ENCODE measurements at regions not wholly inside any gene's neighbourhood (a gene's known extent, or its start where the extent isn't known, plus 50 kb on each side); places are given as distances from the start of the nearest gene placed in this dataset.

DNA sequence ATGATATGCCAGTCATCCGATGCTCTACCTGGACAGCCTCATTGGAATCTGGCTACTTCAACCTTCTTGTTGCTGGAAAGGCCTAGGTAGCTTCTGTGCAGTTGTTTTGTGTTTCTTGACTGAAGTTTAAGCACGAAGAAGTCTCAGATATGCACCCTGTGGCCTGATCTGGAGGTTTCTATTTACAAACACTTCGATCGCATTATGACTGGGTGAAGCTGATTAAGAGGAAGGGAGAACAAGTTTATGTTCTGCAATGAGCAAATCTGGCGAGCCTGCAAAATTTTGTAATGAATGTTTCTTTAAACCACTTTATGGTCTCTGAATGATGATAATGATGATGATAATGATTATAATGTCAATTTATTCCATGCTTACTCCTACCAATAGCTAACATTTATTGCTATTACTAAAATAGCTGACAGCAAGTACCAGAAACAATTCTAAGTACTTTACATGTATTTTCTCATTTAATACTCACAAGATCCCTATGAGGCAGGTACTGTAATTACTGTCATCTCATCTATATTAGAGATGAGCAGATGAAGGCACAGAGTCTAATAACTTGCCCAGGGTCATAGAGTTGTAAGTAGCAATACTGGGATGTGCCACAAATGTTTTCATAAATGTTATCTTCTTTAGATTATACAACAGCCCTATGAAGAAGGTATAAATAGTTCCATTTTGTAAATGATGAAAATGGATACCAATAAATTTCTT is 126.1 kb upstream of the UST start:
- intact Hi-C loops (cut with DNase I; ENCODE audit: low total_unique reads) (no loop called here), in situ Hi-C loops (cut with MboI; ENCODE audit: low pct_ligation_motif_present in 1 of 4, low pct_unique_long_range_greater_than_20kb in 1 of 4, low sequenced_read_pairs in 3 of 4) (no loop called here)
- no peak for DNase-seq
- no peaks in the 10 kb centered on the region for H3K4me1 ChIP-seq
- TF ChIP-seq POLR2AphosphoS5 (IDR thresholded peaks at IDR 0.05), result no peak
- no peak for TF ChIP-seq POLR2A (IDR thresholded peaks at IDR 0.05)
- TF ChIP-seq EP300 (IDR thresholded peaks at IDR 0.05; ENCODE audit: low read depth), result no peak
- TF ChIP-seq, protein P1, sequence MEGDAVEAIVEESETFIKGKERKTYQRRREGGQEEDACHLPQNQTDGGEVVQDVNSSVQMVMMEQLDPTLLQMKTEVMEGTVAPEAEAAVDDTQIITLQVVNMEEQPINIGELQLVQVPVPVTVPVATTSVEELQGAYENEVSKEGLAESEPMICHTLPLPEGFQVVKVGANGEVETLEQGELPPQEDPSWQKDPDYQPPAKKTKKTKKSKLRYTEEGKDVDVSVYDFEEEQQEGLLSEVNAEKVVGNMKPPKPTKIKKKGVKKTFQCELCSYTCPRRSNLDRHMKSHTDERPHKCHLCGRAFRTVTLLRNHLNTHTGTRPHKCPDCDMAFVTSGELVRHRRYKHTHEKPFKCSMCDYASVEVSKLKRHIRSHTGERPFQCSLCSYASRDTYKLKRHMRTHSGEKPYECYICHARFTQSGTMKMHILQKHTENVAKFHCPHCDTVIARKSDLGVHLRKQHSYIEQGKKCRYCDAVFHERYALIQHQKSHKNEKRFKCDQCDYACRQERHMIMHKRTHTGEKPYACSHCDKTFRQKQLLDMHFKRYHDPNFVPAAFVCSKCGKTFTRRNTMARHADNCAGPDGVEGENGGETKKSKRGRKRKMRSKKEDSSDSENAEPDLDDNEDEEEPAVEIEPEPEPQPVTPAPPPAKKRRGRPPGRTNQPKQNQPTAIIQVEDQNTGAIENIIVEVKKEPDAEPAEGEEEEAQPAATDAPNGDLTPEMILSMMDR (IDR thresholded peaks at IDR 0.05), result no peak
- no peaks in the 10 kb centered on the region for H3K36me3 ChIP-seq
- H3K27ac ChIP-seq, result no peak overlapping the region
- WGBS, 2 donors (ENCODE audit: low coverage in 1 of 2), result 49 to 66% methylated on average over 5 of the region's 5 CpGs
- H3K4me3 ChIP-seq, result no peak overlapping the region
- no peaks in the 10 kb centered on the region for H3K27me3 ChIP-seq
- H3K9me3 ChIP-seq, result no peaks in the 10 kb centered on the region

GRCh38 chr6:148625609-148626008 is 121.2 kb upstream of the UST start:
- 18 to 38% methylated on average over 2 of the region's 2 CpGs for WGBS, 2 donors (ENCODE audit: low coverage in 1 of 2)

DNA sequence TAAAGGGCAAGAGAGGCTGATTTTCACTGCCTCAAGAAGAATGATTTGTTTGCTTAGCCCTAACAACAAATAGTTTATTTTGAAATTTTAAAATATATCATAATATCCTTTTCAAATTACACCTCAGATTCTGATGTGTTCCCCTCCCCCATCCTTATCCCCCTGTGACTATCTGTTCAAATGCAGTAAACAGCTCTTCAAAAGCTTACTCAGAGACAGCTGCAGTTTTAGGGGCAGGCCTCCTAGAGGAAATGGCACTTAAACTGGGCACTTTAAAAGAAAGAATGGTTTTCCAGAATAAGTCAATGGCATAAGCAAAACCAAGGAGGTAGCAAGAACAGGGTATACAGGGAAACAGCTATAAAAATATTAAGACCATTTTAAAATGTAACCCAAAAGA is 118.6 kb upstream of the UST start:
- no peaks in the 10 kb centered on the region for H3K27me3 ChIP-seq
- no peaks in the 10 kb centered on the region for H3K36me3 ChIP-seq
- no peak overlapping the region for H3K4me3 ChIP-seq
- no peak for DNase-seq
- intact Hi-C loops (cut with DNase I; ENCODE audit: low total_unique reads), result no loop called here
- no peaks in the 10 kb centered on the region for H3K9me3 ChIP-seq
- in situ Hi-C loops (cut with MboI; ENCODE audit: low pct_ligation_motif_present in 1 of 4, low pct_unique_long_range_greater_than_20kb in 1 of 4, low sequenced_read_pairs in 3 of 4), result no loop called here
- no peak overlapping the region for H3K27ac ChIP-seq
- TF ChIP-seq POLR2A (IDR thresholded peaks at IDR 0.05) (no peak), EP300 (IDR thresholded peaks at IDR 0.05; ENCODE audit: low read depth) (no peak), POLR2AphosphoS5 (IDR thresholded peaks at IDR 0.05) (no peak)
- TF ChIP-seq, protein P1 (IDR thresholded peaks at IDR 0.05), result no peak
- peaks cover 0 to 4% (median 0%) of the 10 kb centered on the region in 4 donors for H3K4me1 ChIP-seq

More at GRCh38 chr6:148625609-148626008, 121.2 kb upstream of the UST start:
- in situ Hi-C loops (cut with MboI; ENCODE audit: low pct_ligation_motif_present in 1 of 4, low pct_unique_long_range_greater_than_20kb in 1 of 4, low sequenced_read_pairs in 3 of 4) (no loop called here), intact Hi-C loops (cut with DNase I; ENCODE audit: low total_unique reads) (no loop called here)
- no peak overlapping the region for H3K27ac ChIP-seq
- TF ChIP-seq, protein P1 (IDR thresholded peaks at IDR 0.05), result no peak
- TF ChIP-seq POLR2AphosphoS5 (IDR thresholded peaks at IDR 0.05), result no peak
- TF ChIP-seq EP300 (IDR thresholded peaks at IDR 0.05; ENCODE audit: low read depth), result no peak
- H3K4me3 ChIP-seq, result no peak overlapping the region
- peaks cover 0 to 4% (median 0%) of the 10 kb centered on the region in 4 donors for H3K4me1 ChIP-seq
- no peaks in the 10 kb centered on the region for H3K9me3 ChIP-seq
- DNase-seq, result no peak
- H3K36me3 ChIP-seq, result no peaks in the 10 kb centered on the region
- H3K27me3 ChIP-seq, result no peaks in the 10 kb centered on the region

DNA sequence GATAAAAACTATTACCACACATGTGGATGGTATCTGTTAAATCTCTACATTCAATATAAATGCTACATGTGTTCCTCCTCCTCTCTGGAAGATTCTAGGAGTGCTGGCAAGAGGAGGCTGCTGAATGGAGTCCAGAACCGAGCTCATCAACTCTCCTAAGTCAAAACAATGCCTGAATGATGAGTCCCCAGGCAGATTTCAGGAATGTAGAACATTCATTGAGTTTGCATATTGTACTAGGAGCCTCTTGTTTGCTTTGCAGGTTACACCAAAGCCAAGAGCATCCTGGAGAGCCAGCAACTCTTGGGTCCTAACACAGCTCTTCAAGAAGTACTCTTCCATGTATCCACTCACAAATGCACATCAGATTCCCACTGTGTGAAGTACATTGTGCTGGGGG is 117.6 kb upstream of the UST start:
- intact Hi-C loops (cut with DNase I; ENCODE audit: low total_unique reads), result no loop called here

More for the DNA sequence above, 117.6 kb upstream of the UST start:
- no peak for DNase-seq
- H3K36me3 ChIP-seq, result no peaks in the 10 kb centered on the region
- 20 to 47% methylated on average over 1 of the region's 1 CpG for WGBS, 2 donors (ENCODE audit: low coverage in 1 of 2)
- H3K4me3 ChIP-seq, result no peak overlapping the region
- no peaks in the 10 kb centered on the region for H3K27me3 ChIP-seq
- in situ Hi-C loops (cut with MboI; ENCODE audit: low pct_ligation_motif_present in 1 of 4, low pct_unique_long_range_greater_than_20kb in 1 of 4, low sequenced_read_pairs in 3 of 4), result no loop called here
- H3K27ac ChIP-seq, result no peak overlapping the region
- TF ChIP-seq POLR2A (IDR thresholded peaks at IDR 0.05), result no peak
- TF ChIP-seq, protein P1 (IDR thresholded peaks at IDR 0.05), result no peak
- TF ChIP-seq EP300 (IDR thresholded peaks at IDR 0.05; ENCODE audit: low read depth), result no peak
- no peak for TF ChIP-seq POLR2AphosphoS5 (IDR thresholded peaks at IDR 0.05)
- no peaks in the 10 kb centered on the region for H3K9me3 ChIP-seq
- peaks cover 0 to 4% (median 0%) of the 10 kb centered on the region in 4 donors for H3K4me1 ChIP-seq

Measured in transverse colon (tissue), 4 donors.